GM23338 (cell line): ENCODE measurements at regions not wholly inside any gene's neighbourhood (a gene's known extent, or its start where the extent isn't known, plus 50 kb on each side); places are given as distances from the start of the nearest gene placed in this dataset.

Source experiments
- ATAC-seq: fragments of 200-7000 bp; cut with Tn5 transposase; 3 replicates; pipeline ENCODE4 v1.9.1; 2020
- DNase-seq: peaks from one replicate; pipeline ENCODE4 v3.0.0-alpha.2; 2015; ENCODE audit warnings: low spot score
- H2AFZ ChIP-seq: fragments of 200-600 bp; sonication (generic); 2 replicates; pipeline ENCODE4 v1.8.0; 2016; ENCODE audit warnings: antibody characterized with exemption, mild to moderate bottlenecking, moderate library complexity
- H3F3A ChIP-seq: fragments of 200-600 bp; sonication (generic); replicated peaks from 2 replicates; pipeline ENCODE4 v1.8.0; 2017; ENCODE audit warnings: antibody characterized with exemption, mixed run types, low read depth
- H3K27ac ChIP-seq: fragments of 200-600 bp; sonication (generic); 2 replicates; pipeline ENCODE4 v1.6.1; 2016; ENCODE audit warnings: low read depth
- H3K27me3 ChIP-seq: fragments of 200-600 bp; sonication (generic); 2 replicates; pipeline ENCODE4 v1.8.0; 2016; ENCODE audit warnings: mild to moderate bottlenecking, mixed run types, moderate library complexity; ENCODE audit not compliant: insufficient read depth
- H3K36me3 ChIP-seq: fragments of 200-600 bp; sonication (generic); 2 replicates; pipeline ENCODE4 v1.8.0; 2016; ENCODE audit warnings: mild to moderate bottlenecking; ENCODE audit not compliant: insufficient read depth
- H3K4me1 ChIP-seq: fragments of 200-600 bp; sonication (generic); 2 replicates; pipeline ENCODE4 v1.8.0; 2016; ENCODE audit warnings: mild to moderate bottlenecking, moderate library complexity; ENCODE audit not compliant: insufficient read depth
- H3K4me2 ChIP-seq: fragments of 200-600 bp; sonication (generic); 2 replicates; pipeline ENCODE4 v1.7.1; 2017; ENCODE audit warnings: mixed run types
- H3K4me3 ChIP-seq: fragments of 200-600 bp; sonication (generic); 2 replicates; pipeline ENCODE4 v1.6.1; 2016; ENCODE audit warnings: mixed run types
- H3K79me2 ChIP-seq: fragments of 200-600 bp; sonication (generic); replicated peaks from 2 replicates; pipeline ENCODE4 v1.8.0; 2017; ENCODE audit warnings: mild to moderate bottlenecking; ENCODE audit not compliant: insufficient read depth
- H3K9me2 ChIP-seq: fragments of 200-600 bp; sonication (generic); 2 replicates; pipeline ENCODE4 v1.8.0; 2017; ENCODE audit not compliant: insufficient read depth
- H4K20me1 ChIP-seq: fragments of 200-600 bp; sonication (generic); replicated peaks from 2 replicates; pipeline ENCODE4 v1.8.0; 2017; ENCODE audit warnings: mild to moderate bottlenecking; ENCODE audit not compliant: insufficient read depth
- H3K27ac Mint-ChIP-seq: 2 replicates; pipeline ENCODE4 v1.8.0; 2020; ENCODE audit warnings: inconsistent platforms, mild to moderate bottlenecking, moderate library complexity, mixed read lengths
- H3K27me3 Mint-ChIP-seq: 3 replicates; pipeline ENCODE4 v1.8.0; 2022; ENCODE audit warnings: low read depth, mild to moderate bottlenecking, moderate library complexity, mixed read lengths, inconsistent platforms; ENCODE audit not compliant: insufficient read depth, poor library complexity
- H3K36me3 Mint-ChIP-seq: 3 replicates; pipeline ENCODE4 v1.8.0; 2021; ENCODE audit warnings: low read depth, mild to moderate bottlenecking, inconsistent platforms, moderate library complexity, mixed read lengths
- H3K4me1 Mint-ChIP-seq: 3 replicates; pipeline ENCODE4 v1.8.0; 2020; ENCODE audit warnings: mild to moderate bottlenecking, inconsistent platforms, mixed read lengths
- H3K4me3 Mint-ChIP-seq: 3 replicates; pipeline ENCODE4 v1.8.0; 2021; ENCODE audit warnings: moderate library complexity, mild to moderate bottlenecking, inconsistent platforms, mixed read lengths
- H3K9me3 Mint-ChIP-seq: 3 replicates; pipeline ENCODE4 v1.8.0; 2020; ENCODE audit warnings: moderate library complexity, mild to moderate bottlenecking, inconsistent platforms, mixed read lengths
- CREB1 ChIP-seq: fragments of 250-450 bp; sonication (Bioruptor Pico); IDR thresholded peaks from 2 replicates; pipeline ENCODE4 v1.5.0; 2020; ENCODE audit warnings: low read depth, mild to moderate bottlenecking, moderate library complexity
- JUNB ChIP-seq: IDR thresholded peaks from one replicate; pipeline ENCODE4 v1.6.1; 2016; ENCODE audit warnings: antibody characterized with exemption; ENCODE audit not compliant: unreplicated experiment
- NANOG ChIP-seq: IDR thresholded peaks from 2 replicates; pipeline ENCODE4 v1.6.1; 2016; ENCODE audit warnings: antibody characterized with exemption, borderline replicate concordance
- POLR2AphosphoS5 ChIP-seq: IDR thresholded peaks from 2 replicates; pipeline ENCODE4 v1.6.1; 2016; ENCODE audit warnings: antibody characterized with exemption, low read depth
- TF ChIP-seq, protein P1 (sequence below): fragments of 250-450 bp; sonication (Bioruptor Pico); IDR thresholded peaks from 2 replicates; pipeline ENCODE4 v1.5.0; 2020; ENCODE audit warnings: mild to moderate bottlenecking, moderate library complexity
- TF ChIP-seq, protein P2 (sequence below): IDR thresholded peaks from one replicate; pipeline ENCODE4 v1.6.1; 2018; ENCODE audit warnings: antibody characterized with exemption; ENCODE audit not compliant: unreplicated experiment
- TF ChIP-seq, protein P3 (sequence below), 2 experiments: fragments of 200-600 bp in 1 of 2; sonication (generic) in 1 of 2; conservative IDR thresholded peaks; 2 replicates each; pipeline versions ENCODE4 v1.5.1 to v1.6.1; 2016 to 2017; ENCODE audit warnings: antibody characterized with exemption in 2 of 2, low read depth in 2 of 2, mild to moderate bottlenecking in 2 of 2, moderate library complexity in 1 of 2

DNA sequence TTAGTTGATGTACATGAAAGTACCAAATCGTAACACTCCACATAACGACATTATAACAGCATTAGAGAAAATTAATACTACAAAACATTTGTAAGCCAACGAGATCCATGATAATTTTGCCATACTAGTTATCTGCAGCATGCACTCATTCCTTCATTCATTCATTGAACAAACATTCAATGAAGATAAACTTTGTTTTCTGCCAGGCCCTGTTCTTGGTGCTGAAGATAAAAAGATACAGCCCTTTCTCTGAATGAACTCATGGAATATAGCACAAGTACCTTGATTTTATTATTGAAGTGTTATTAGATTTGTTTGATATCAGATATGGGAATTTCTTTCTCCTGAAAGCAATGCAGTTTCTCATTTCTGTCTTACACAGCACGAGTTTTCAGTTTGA is 524.0 kb downstream of the TFAP2A start (continued):
- TF ChIP-seq, protein P1, sequence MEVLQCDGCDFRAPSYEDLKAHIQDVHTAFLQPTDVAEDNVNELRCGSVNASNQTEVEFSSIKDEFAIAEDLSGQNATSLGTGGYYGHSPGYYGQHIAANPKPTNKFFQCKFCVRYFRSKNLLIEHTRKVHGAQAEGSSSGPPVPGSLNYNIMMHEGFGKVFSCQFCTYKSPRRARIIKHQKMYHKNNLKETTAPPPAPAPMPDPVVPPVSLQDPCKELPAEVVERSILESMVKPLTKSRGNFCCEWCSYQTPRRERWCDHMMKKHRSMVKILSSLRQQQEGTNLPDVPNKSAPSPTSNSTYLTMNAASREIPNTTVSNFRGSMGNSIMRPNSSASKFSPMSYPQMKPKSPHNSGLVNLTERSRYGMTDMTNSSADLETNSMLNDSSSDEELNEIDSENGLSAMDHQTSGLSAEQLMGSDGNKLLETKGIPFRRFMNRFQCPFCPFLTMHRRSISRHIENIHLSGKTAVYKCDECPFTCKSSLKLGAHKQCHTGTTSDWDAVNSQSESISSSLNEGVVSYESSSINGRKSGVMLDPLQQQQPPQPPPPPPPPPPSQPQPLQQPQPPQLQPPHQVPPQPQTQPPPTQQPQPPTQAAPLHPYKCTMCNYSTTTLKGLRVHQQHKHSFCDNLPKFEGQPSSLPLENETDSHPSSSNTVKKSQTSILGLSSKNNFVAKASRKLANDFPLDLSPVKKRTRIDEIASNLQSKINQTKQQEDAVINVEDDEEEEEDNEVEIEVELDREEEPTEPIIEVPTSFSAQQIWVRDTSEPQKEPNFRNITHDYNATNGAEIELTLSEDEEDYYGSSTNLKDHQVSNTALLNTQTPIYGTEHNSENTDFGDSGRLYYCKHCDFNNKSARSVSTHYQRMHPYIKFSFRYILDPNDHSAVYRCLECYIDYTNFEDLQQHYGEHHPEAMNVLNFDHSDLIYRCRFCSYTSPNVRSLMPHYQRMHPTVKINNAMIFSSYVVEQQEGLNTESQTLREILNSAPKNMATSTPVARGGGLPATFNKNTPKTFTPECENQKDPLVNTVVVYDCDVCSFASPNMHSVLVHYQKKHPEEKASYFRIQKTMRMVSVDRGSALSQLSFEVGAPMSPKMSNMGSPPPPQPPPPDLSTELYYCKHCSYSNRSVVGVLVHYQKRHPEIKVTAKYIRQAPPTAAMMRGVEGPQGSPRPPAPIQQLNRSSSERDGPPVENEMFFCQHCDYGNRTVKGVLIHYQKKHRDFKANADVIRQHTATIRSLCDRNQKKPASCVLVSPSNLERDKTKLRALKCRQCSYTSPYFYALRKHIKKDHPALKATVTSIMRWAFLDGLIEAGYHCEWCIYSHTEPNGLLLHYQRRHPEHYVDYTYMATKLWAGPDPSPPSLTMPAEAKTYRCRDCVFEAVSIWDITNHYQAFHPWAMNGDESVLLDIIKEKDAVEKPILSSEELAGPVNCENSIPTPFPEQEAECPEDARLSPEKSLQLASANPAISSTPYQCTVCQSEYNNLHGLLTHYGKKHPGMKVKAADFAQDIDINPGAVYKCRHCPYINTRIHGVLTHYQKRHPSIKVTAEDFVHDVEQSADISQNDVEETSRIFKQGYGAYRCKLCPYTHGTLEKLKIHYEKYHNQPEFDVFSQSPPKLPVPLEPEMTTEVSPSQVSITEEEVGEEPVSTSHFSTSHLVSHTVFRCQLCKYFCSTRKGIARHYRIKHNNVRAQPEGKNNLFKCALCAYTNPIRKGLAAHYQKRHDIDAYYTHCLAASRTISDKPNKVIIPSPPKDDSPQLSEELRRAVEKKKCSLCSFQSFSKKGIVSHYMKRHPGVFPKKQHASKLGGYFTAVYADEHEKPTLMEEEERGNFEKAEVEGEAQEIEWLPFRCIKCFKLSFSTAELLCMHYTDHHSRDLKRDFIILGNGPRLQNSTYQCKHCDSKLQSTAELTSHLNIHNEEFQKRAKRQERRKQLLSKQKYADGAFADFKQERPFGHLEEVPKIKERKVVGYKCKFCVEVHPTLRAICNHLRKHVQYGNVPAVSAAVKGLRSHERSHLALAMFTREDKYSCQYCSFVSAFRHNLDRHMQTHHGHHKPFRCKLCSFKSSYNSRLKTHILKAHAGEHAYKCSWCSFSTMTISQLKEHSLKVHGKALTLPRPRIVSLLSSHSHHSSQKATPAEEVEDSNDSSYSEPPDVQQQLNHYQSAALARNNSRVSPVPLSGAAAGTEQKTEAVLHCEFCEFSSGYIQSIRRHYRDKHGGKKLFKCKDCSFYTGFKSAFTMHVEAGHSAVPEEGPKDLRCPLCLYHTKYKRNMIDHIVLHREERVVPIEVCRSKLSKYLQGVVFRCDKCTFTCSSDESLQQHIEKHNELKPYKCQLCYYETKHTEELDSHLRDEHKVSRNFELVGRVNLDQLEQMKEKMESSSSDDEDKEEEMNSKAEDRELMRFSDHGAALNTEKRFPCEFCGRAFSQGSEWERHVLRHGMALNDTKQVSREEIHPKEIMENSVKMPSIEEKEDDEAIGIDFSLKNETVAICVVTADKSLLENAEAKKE (CRISPR knock-in tag): no peak

DNA sequence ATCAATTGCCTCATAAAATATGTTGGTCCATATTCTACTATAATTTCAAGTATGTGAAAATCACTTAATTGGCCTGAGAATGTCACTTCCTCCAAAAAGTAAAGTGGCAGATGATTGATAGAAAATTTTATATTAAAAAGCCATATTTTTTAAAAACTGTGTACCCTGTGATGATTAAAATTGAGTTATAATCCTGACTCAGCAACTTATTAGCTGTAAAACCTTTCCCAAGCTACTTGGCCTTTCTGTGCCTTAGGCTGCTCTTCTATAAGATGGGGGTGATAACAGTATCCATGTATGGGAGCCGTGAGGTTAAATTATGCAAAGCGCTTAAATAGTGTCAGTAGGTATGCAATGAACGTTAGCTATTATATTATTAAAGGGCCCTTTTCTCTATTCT is 524.4 kb downstream of the TFAP2A start:
- DNase-seq: no peak
- Mint-ChIP-seq H3K4me3 (no peak overlapping the region), H3K27ac (no peak overlapping the region), H3K9me3 (peaks cover 11% of the 10 kb centered on the region; the same call in 2 of the 3 replicates), H3K27me3 (no peaks in the 10 kb centered on the region), H3K4me1 (no peaks in the 10 kb centered on the region), H3K36me3 (no peaks in the 10 kb centered on the region)
- Histone ChIP-seq H3K4me3 (no peak overlapping the region), H3K79me2 (no peaks in the 10 kb centered on the region), H4K20me1 (no peaks in the 10 kb centered on the region), H3F3A (no peaks in the 10 kb centered on the region), H3K9me2 (0 out of 2 replicates have a peak, but pooled peaks cover 2% of the 10 kb centered on the region), H3K4me1 (no peaks in the 10 kb centered on the region), H3K4me2 (no peak overlapping the region), H3K36me3 (no peaks in the 10 kb centered on the region), H3K27me3 (no peaks in the 10 kb centered on the region), H3K27ac (no peak overlapping the region), H2AFZ (no peak overlapping the region)
- no peak for ATAC-seq
- no peak for TF ChIP-seq JUNB
- TF ChIP-seq, protein P2, sequence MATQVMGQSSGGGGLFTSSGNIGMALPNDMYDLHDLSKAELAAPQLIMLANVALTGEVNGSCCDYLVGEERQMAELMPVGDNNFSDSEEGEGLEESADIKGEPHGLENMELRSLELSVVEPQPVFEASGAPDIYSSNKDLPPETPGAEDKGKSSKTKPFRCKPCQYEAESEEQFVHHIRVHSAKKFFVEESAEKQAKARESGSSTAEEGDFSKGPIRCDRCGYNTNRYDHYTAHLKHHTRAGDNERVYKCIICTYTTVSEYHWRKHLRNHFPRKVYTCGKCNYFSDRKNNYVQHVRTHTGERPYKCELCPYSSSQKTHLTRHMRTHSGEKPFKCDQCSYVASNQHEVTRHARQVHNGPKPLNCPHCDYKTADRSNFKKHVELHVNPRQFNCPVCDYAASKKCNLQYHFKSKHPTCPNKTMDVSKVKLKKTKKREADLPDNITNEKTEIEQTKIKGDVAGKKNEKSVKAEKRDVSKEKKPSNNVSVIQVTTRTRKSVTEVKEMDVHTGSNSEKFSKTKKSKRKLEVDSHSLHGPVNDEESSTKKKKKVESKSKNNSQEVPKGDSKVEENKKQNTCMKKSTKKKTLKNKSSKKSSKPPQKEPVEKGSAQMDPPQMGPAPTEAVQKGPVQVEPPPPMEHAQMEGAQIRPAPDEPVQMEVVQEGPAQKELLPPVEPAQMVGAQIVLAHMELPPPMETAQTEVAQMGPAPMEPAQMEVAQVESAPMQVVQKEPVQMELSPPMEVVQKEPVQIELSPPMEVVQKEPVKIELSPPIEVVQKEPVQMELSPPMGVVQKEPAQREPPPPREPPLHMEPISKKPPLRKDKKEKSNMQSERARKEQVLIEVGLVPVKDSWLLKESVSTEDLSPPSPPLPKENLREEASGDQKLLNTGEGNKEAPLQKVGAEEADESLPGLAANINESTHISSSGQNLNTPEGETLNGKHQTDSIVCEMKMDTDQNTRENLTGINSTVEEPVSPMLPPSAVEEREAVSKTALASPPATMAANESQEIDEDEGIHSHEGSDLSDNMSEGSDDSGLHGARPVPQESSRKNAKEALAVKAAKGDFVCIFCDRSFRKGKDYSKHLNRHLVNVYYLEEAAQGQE: no peak
- TF ChIP-seq CREB1 (CRISPR knock-in tag): no peak
- TF ChIP-seq, protein P3, sequence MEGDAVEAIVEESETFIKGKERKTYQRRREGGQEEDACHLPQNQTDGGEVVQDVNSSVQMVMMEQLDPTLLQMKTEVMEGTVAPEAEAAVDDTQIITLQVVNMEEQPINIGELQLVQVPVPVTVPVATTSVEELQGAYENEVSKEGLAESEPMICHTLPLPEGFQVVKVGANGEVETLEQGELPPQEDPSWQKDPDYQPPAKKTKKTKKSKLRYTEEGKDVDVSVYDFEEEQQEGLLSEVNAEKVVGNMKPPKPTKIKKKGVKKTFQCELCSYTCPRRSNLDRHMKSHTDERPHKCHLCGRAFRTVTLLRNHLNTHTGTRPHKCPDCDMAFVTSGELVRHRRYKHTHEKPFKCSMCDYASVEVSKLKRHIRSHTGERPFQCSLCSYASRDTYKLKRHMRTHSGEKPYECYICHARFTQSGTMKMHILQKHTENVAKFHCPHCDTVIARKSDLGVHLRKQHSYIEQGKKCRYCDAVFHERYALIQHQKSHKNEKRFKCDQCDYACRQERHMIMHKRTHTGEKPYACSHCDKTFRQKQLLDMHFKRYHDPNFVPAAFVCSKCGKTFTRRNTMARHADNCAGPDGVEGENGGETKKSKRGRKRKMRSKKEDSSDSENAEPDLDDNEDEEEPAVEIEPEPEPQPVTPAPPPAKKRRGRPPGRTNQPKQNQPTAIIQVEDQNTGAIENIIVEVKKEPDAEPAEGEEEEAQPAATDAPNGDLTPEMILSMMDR (conservative IDR thresholded peaks at IDR 0.05; ENCODE audit: low read depth in 2 of 2): no peak
- no peak for TF ChIP-seq POLR2AphosphoS5
- no peak for TF ChIP-seq NANOG
